Panc1 (cell line): ENCODE measurements at regions not wholly inside any gene's neighbourhood (a gene's known extent, or its start where the extent isn't known, plus 50 kb on each side); places are given as distances from the start of the nearest gene placed in this dataset.

ENCODE experiments used
- CTCF ChIP-seq: fragments of 450-650 bp; IDR thresholded peaks from 2 replicates; pipeline ENCODE4 v1.5.1; 2017; ENCODE audit warnings: mild to moderate bottlenecking
- SIN3A ChIP-seq: IDR thresholded peaks from 2 replicates; pipeline ENCODE4 v1.6.1; 2012; ENCODE audit warnings: low read depth, mild to moderate bottlenecking, low read length, moderate library complexity, borderline replicate concordance; ENCODE audit not compliant: insufficient read depth

GRCh38 chr19:27997069-27997468 is 1215.9 kb downstream of the UQCRFS1 start:
- no peak for TF ChIP-seq CTCF
- no peak for TF ChIP-seq SIN3A
